ENCODE measurements at regions not wholly inside any gene's neighbourhood (a gene's known extent, or its start where the extent isn't known, plus 50 kb on each side); places are given as distances from the start of the nearest gene placed in this dataset.

- TF ChIP-seq CTCF (conservative IDR thresholded peaks at IDR 0.05; ENCODE audit: low read depth, low read length) (no peak), EZH2 (IDR thresholded peaks at IDR 0.05; ENCODE audit: borderline replicate concordance, low read depth, low read length, poor library complexity, severe bottlenecking) (no peak)
These were observed 704.6 kb downstream of the CCSER2 start for GRCh38 chr10:85032981-85033380.
